ENCODE measurements at regions not wholly inside any gene's neighbourhood (a gene's known extent, or its start where the extent isn't known, plus 50 kb on each side); places are given as distances from the start of the nearest gene placed in this dataset.
"Not testable (repeated sequence)": the region's sequence is repeated elsewhere in the genome, so short reads cannot be mapped to it uniquely, and the experiment has no call there.

GRCh38 chr18:14937271-14937670 is 189.3 kb downstream of the ANKRD30B start:
- Histone ChIP-seq H3K4me1 (no peaks in the 10 kb centered on the region), H3K36me3 (no peaks in the 10 kb centered on the region), H3K4me3 (no peak overlapping the region), H3K27me3 (no peaks in the 10 kb centered on the region), H3K27ac (no peak overlapping the region), H3K9me3 (no peaks in the 10 kb centered on the region)
- DNase-seq (no peak), ATAC-seq (no peak)
- no peak for TF ChIP-seq CTCF (IDR thresholded peaks at IDR 0.05)
- intact Hi-C loops (cut with DNase I): no loop called here

- DNase-seq: no peak
- no peak for ATAC-seq
- no peak overlapping the region for H3K4me3 ChIP-seq
- TF ChIP-seq CTCF (IDR thresholded peaks at IDR 0.05): no peak
- H3K9me3 ChIP-seq: no peaks in the 10 kb centered on the region
- intact Hi-C loops (cut with DNase I): no loop called here
- H3K27ac ChIP-seq: no peak overlapping the region
- no peaks in the 10 kb centered on the region for H3K4me1 ChIP-seq
- no peaks in the 10 kb centered on the region for H3K27me3 ChIP-seq
- H3K36me3 ChIP-seq: no peaks in the 10 kb centered on the region
These were observed 191.2 kb downstream of the ANKRD30B start for GRCh38 chr18:14939141-14939540.

GRCh38 chr18:14940106-14940505 is 192.1 kb downstream of the ANKRD30B start:
- DNase-seq; H3K27me3 ChIP-seq; H3K36me3 ChIP-seq; ATAC-seq; H3K9me3 ChIP-seq; H3K4me3 ChIP-seq; H3K4me1 ChIP-seq; H3K27ac ChIP-seq; intact Hi-C loops (cut with DNase I): not testable (repeated sequence)

- H3K9me3 ChIP-seq: no peaks in the 10 kb centered on the region
- intact Hi-C loops (cut with DNase I): no loop called here
- DNase-seq: no peak
- no peak for TF ChIP-seq CTCF (IDR thresholded peaks at IDR 0.05)
- H3K27me3 ChIP-seq: no peaks in the 10 kb centered on the region
- H3K4me3 ChIP-seq: no peak overlapping the region
- no peaks in the 10 kb centered on the region for H3K4me1 ChIP-seq
- no peaks in the 10 kb centered on the region for H3K36me3 ChIP-seq
- ATAC-seq: no peak
- H3K27ac ChIP-seq: no peak overlapping the region
These were observed 192.8 kb downstream of the ANKRD30B start for GRCh38 chr18:14940735-14941134.

- no peak for TF ChIP-seq CTCF (IDR thresholded peaks at IDR 0.05)
These were observed 193.3 kb downstream of the ANKRD30B start for GRCh38 chr18:14941256-14941655.

GRCh38 chr18:14941792-14942191 is 193.8 kb downstream of the ANKRD30B start:
- H3K27me3 ChIP-seq: no peaks in the 10 kb centered on the region
- no peak for TF ChIP-seq CTCF (IDR thresholded peaks at IDR 0.05)
- DNase-seq (no peak), ATAC-seq (no peak)
- H3K4me3 ChIP-seq: no peak overlapping the region
- H3K36me3 ChIP-seq: no peaks in the 10 kb centered on the region
- H3K27ac ChIP-seq: no peak overlapping the region
- H3K9me3 ChIP-seq: no peaks in the 10 kb centered on the region
- no peaks in the 10 kb centered on the region for H3K4me1 ChIP-seq
- intact Hi-C loops (cut with DNase I): no loop called here

More at GRCh38 chr18:14941256-14941655, 193.3 kb downstream of the ANKRD30B start:
- Histone ChIP-seq H3K36me3 (no peaks in the 10 kb centered on the region), H3K27me3 (no peaks in the 10 kb centered on the region), H3K27ac (no peak overlapping the region), H3K9me3 (no peaks in the 10 kb centered on the region), H3K4me3 (no peak overlapping the region), H3K4me1 (no peaks in the 10 kb centered on the region)
- intact Hi-C loops (cut with DNase I): no loop called here
- no peak for DNase-seq
- peak; percentile 36 for ATAC-seq
